ENCODE measurements at regions not wholly inside any gene's neighbourhood (a gene's known extent, or its start where the extent isn't known, plus 50 kb on each side); places are given as distances from the start of the nearest gene placed in this dataset.

GRCh38 chr19:33905473-33905936, 108.8 kb downstream of the KCTD15 start:
- DNase-seq (ENCODE audit: low read depth in 2 of 2) = peak; percentile 19 to 25
- H3K4me3 ChIP-seq (replicated peaks in 1 of 2; ENCODE audit: low read depth in 2 of 2, low read length in 2 of 2) = peak overlapping the region; percentile 37 to 47
- no peak for TF ChIP-seq CTCF (IDR thresholded peaks at IDR 0.05; ENCODE audit: low read depth, low read length)

- DNase-seq (ENCODE audit: low read depth in 2 of 2) = peak; percentile 27 to 59
- peak overlapping the region; percentile 37 to 47 for H3K4me3 ChIP-seq (replicated peaks in 1 of 2; ENCODE audit: low read depth in 2 of 2, low read length in 2 of 2)
- TF ChIP-seq CTCF (IDR thresholded peaks at IDR 0.05; ENCODE audit: low read depth, low read length) = no peak
Measured at GRCh38 chr19:33905937-33906577, 109.4 kb downstream of the KCTD15 start.

GRCh38 chr19:33906578-33907335, 110.1 kb downstream of the KCTD15 start:
- peak overlapping the region in 1 of 2 donors; percentile 47 for H3K4me3 ChIP-seq (replicated peaks in 1 of 2; ENCODE audit: low read depth in 2 of 2, low read length in 2 of 2)
- DNase-seq (ENCODE audit: low read depth in 2 of 2) = peak; percentile 15 to 31
- no peak for TF ChIP-seq CTCF (IDR thresholded peaks at IDR 0.05; ENCODE audit: low read depth, low read length)

GRCh38 chr19:33910922-33911321, 114.3 kb downstream of the KCTD15 start:
- no peak overlapping the region for H3K4me3 ChIP-seq (replicated peaks in 1 of 2; ENCODE audit: low read depth in 2 of 2, low read length in 2 of 2)
- no peak for DNase-seq (ENCODE audit: low read depth in 2 of 2)
- TF ChIP-seq CTCF (IDR thresholded peaks at IDR 0.05; ENCODE audit: low read depth, low read length) = no peak

GRCh38 chr19:33914599-33914998, 117.9 kb downstream of the KCTD15 start:
- no peak for DNase-seq (ENCODE audit: low read depth in 2 of 2)
- no peak overlapping the region for H3K4me3 ChIP-seq (replicated peaks in 1 of 2; ENCODE audit: low read depth in 2 of 2, low read length in 2 of 2)
- TF ChIP-seq CTCF (IDR thresholded peaks at IDR 0.05; ENCODE audit: low read depth, low read length) = no peak

GRCh38 chr19:33916792-33917191, 120.1 kb downstream of the KCTD15 start:
- DNase-seq (ENCODE audit: low read depth in 2 of 2) = no peak
- no peak for TF ChIP-seq CTCF (IDR thresholded peaks at IDR 0.05; ENCODE audit: low read depth, low read length)

More at GRCh38 chr19:33916792-33917191, 120.1 kb downstream of the KCTD15 start:
- no peak overlapping the region for H3K4me3 ChIP-seq (replicated peaks in 1 of 2; ENCODE audit: low read depth in 2 of 2, low read length in 2 of 2)
